Smooth muscle cell (in vitro differentiated cells): ENCODE measurements at regions not wholly inside any gene's neighbourhood (a gene's known extent, or its start where the extent isn't known, plus 50 kb on each side); places are given as distances from the start of the nearest gene placed in this dataset.

Experiments used
- DNase-seq: peaks from one replicate; lab custom pipeline; 2025; ENCODE audit not compliant: unreplicated experiment; lab: John Stamatoyannopoulos, UW
- H2AFZ ChIP-seq: fragments of 200-600 bp; sonication (generic); 2 replicates; pipeline ENCODE4 v1.6.0; 2016; ENCODE audit warnings: antibody characterized with exemption, low read depth, mild to moderate bottlenecking
- H3F3A ChIP-seq: fragments of 200-600 bp; sonication (generic); 2 replicates; pipeline ENCODE4 v1.6.0; 2017; ENCODE audit warnings: antibody characterized with exemption, low read depth
- H3K27ac ChIP-seq: fragments of 200-600 bp; sonication (generic); 2 replicates; pipeline ENCODE4 v1.5.1; 2016; ENCODE audit warnings: low read depth, mild to moderate bottlenecking
- H3K27me3 ChIP-seq: fragments of 200-600 bp; sonication (generic); 2 replicates; pipeline ENCODE4 v1.6.1; 2016; ENCODE audit warnings: low read depth, mild to moderate bottlenecking
- H3K36me3 ChIP-seq: fragments of 200-600 bp; sonication (generic); 2 replicates; pipeline ENCODE4 v1.5.1; 2016; ENCODE audit warnings: low read depth
- H3K4me1 ChIP-seq: fragments of 200-600 bp; sonication (generic); 2 replicates; pipeline ENCODE4 v1.5.1; 2016; ENCODE audit warnings: low read depth
- H3K4me2 ChIP-seq: fragments of 200-600 bp; sonication (generic); 2 replicates; pipeline ENCODE4 v1.6.0; 2016; ENCODE audit warnings: mild to moderate bottlenecking
- H3K4me3 ChIP-seq: fragments of 200-600 bp; sonication (generic); 2 replicates; pipeline ENCODE4 v1.5.1; 2016; ENCODE audit warnings: mild to moderate bottlenecking
- H3K79me2 ChIP-seq: fragments of 200-600 bp; sonication (generic); 2 replicates; pipeline ENCODE4 v1.6.0; 2016; ENCODE audit warnings: low read depth, mild to moderate bottlenecking
- H3K9ac ChIP-seq: fragments of 200-600 bp; sonication (generic); 2 replicates; pipeline ENCODE4 v1.6.0; 2016; ENCODE audit warnings: low read depth
- H3K9me3 ChIP-seq: fragments of 200-600 bp; sonication (generic); replicated peaks from 2 replicates; pipeline ENCODE4 v1.5.1; 2016; ENCODE audit warnings: low read depth
- H4K20me1 ChIP-seq: fragments of 200-600 bp; sonication (generic); 2 replicates; pipeline ENCODE4 v1.6.0; 2016; ENCODE audit warnings: low read depth
- CTCF ChIP-seq: fragments of 200-600 bp; sonication (generic); IDR thresholded peaks from 2 replicates; pipeline ENCODE4 v1.5.1; 2017; ENCODE audit warnings: borderline replicate concordance, mild to moderate bottlenecking, antibody characterized with exemption; ENCODE audit not compliant: insufficient read depth, poor library complexity, severe bottlenecking
- WGBS: methylation state at CpG from one replicate; pipeline ENCODE4 v1.1.7; 2016; ENCODE audit warnings: low lambda C conversion rate; 5-methylcytosine and 5-hydroxymethylcytosine counted together

- H3K4me1 ChIP-seq, result no peaks in the 10 kb centered on the region
- H3K79me2 ChIP-seq, result no peaks in the 10 kb centered on the region
- no peaks in the 10 kb centered on the region for H4K20me1 ChIP-seq
- no peak overlapping the region for H2AFZ ChIP-seq
- H3K4me2 ChIP-seq, result no peak overlapping the region
- H3K36me3 ChIP-seq, result peaks cover 20% of the 10 kb centered on the region
- peaks cover 27% of the 10 kb centered on the region for H3K9me3 ChIP-seq
- no peaks in the 10 kb centered on the region for H3K27me3 ChIP-seq
- DNase-seq, result no peak
- TF ChIP-seq CTCF, result no peak
- H3K4me3 ChIP-seq, result no peak overlapping the region
- WGBS, result 92% methylated on average over 2 of the region's 2 CpGs
- H3K9ac ChIP-seq, result no peak overlapping the region
- no peak overlapping the region for H3K27ac ChIP-seq
- H3F3A ChIP-seq, result no peaks in the 10 kb centered on the region
Observed at GRCh38 chr10:90494183-90494582, 363.7 kb downstream of the HTR7 start.

GRCh38 chr10:90504172-90504571 lies 353.7 kb downstream of the HTR7 start:
- no peaks in the 10 kb centered on the region for H3K4me1 ChIP-seq
- no peaks in the 10 kb centered on the region for H3F3A ChIP-seq
- no peak overlapping the region for H3K4me2 ChIP-seq
- H3K79me2 ChIP-seq, result no peaks in the 10 kb centered on the region
- H3K27ac ChIP-seq, result no peak overlapping the region
- H3K27me3 ChIP-seq, result no peaks in the 10 kb centered on the region
- no peaks in the 10 kb centered on the region for H3K9me3 ChIP-seq
- H2AFZ ChIP-seq, result no peak overlapping the region
- H3K36me3 ChIP-seq, result no peaks in the 10 kb centered on the region
- 92% methylated on average over 2 of the region's 2 CpGs for WGBS
- no peak overlapping the region for H3K9ac ChIP-seq
- H4K20me1 ChIP-seq, result no peaks in the 10 kb centered on the region
- H3K4me3 ChIP-seq, result no peak overlapping the region
- TF ChIP-seq CTCF, result no peak
- DNase-seq, result no peak

GRCh38 chr10:90526721-90527120 lies 331.1 kb downstream of the HTR7 start:
- Histone ChIP-seq H4K20me1 (no peaks in the 10 kb centered on the region), H3K36me3 (no peaks in the 10 kb centered on the region), H3K4me2 (no peak overlapping the region), H3K9me3 (no peaks in the 10 kb centered on the region), H2AFZ (no peak overlapping the region), H3K4me3 (no peak overlapping the region), H3K27ac (no peak overlapping the region), H3K27me3 (no peaks in the 10 kb centered on the region), H3K79me2 (no peaks in the 10 kb centered on the region), H3K4me1 (no peaks in the 10 kb centered on the region), H3K9ac (no peak overlapping the region), H3F3A (no peaks in the 10 kb centered on the region)
- no peak for TF ChIP-seq CTCF
- WGBS, result 88% methylated on average over 1 of the region's 1 CpG
- no peak for DNase-seq

GRCh38 chr10:90530521-90530920 lies 327.3 kb downstream of the HTR7 start:
- Histone ChIP-seq H3K27ac (no peak overlapping the region), H3F3A (no peaks in the 10 kb centered on the region), H3K27me3 (no peaks in the 10 kb centered on the region), H3K9me3 (no peaks in the 10 kb centered on the region), H3K4me1 (no peaks in the 10 kb centered on the region), H3K9ac (no peak overlapping the region), H3K4me2 (no peak overlapping the region), H3K36me3 (no peaks in the 10 kb centered on the region), H2AFZ (no peak overlapping the region), H3K4me3 (no peak overlapping the region), H3K79me2 (no peaks in the 10 kb centered on the region), H4K20me1 (no peaks in the 10 kb centered on the region)
- WGBS, result 69% methylated on average over 3 of the region's 3 CpGs
- DNase-seq, result no peak
- TF ChIP-seq CTCF, result no peak
